ENCODE measurements at regions not wholly inside any gene's neighbourhood (a gene's known extent, or its start where the extent isn't known, plus 50 kb on each side); places are given as distances from the start of the nearest gene placed in this dataset.

DNA sequence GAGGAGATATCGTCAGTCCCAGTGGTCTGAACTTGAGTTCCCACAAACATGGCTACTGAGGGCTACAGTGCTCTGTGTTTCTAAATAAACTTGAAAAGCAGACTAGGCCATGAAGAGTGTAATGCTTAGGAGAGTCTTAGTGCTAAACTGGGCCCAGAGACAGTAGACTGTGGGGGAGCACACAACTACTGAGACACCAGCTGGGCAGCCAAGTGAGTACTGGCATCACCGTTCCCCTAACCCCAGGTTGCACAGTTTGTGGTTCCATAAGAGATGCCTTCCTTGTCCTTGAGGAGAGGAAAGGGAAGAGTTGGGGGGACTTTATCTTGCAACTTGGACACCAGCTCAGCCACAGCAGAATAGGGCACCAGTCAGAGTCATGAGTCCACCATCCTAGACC, 172.1 kb upstream of the DMRTA1 start:
- Mint-ChIP-seq H3K27me3 (no peaks in the 10 kb centered on the region), H3K36me3 (ENCODE audit: insufficient read depth) (no peaks in the 10 kb centered on the region), H3K4me1 (ENCODE audit: low read depth) (no peaks in the 10 kb centered on the region), H3K4me3 (ENCODE audit: low read depth) (no peak overlapping the region), H3K27ac (no peak overlapping the region), H3K9me3 (ENCODE audit: low read depth) (peaks cover 3% of the 10 kb centered on the region)
- no peak for DNase-seq (ENCODE audit: low spot score, unreplicated experiment)
- TF ChIP-seq, protein P1, sequence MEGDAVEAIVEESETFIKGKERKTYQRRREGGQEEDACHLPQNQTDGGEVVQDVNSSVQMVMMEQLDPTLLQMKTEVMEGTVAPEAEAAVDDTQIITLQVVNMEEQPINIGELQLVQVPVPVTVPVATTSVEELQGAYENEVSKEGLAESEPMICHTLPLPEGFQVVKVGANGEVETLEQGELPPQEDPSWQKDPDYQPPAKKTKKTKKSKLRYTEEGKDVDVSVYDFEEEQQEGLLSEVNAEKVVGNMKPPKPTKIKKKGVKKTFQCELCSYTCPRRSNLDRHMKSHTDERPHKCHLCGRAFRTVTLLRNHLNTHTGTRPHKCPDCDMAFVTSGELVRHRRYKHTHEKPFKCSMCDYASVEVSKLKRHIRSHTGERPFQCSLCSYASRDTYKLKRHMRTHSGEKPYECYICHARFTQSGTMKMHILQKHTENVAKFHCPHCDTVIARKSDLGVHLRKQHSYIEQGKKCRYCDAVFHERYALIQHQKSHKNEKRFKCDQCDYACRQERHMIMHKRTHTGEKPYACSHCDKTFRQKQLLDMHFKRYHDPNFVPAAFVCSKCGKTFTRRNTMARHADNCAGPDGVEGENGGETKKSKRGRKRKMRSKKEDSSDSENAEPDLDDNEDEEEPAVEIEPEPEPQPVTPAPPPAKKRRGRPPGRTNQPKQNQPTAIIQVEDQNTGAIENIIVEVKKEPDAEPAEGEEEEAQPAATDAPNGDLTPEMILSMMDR (IDR thresholded peaks at IDR 0.05; ENCODE audit: unreplicated experiment) = no peak

DNA sequence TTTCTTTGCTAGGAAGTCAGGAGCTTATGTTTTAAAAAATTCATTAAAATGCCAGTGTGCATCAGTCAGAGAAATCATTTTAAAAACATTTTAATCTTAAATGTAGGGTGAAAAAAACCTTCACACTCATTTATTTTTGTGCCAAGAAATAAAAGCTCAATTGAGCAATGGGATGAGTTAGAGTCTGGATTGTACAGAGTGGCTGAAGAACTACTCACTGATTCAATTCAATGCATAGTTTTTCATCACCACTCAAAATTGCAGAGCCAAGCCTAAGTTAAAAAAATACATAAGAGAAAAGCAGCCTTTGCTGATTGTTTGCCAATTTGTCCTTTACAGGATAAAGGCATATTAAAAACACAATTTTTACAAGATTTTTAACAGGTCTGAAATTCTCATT, 168.2 kb upstream of the DMRTA1 start:
- Mint-ChIP-seq H3K4me1 (ENCODE audit: low read depth) (no peaks in the 10 kb centered on the region), H3K9me3 (ENCODE audit: low read depth) (peaks cover 1% of the 10 kb centered on the region), H3K4me3 (ENCODE audit: low read depth) (no peak overlapping the region), H3K27ac (no peak overlapping the region), H3K36me3 (ENCODE audit: insufficient read depth) (no peaks in the 10 kb centered on the region), H3K27me3 (no peaks in the 10 kb centered on the region)
- DNase-seq (ENCODE audit: low spot score, unreplicated experiment) = no peak
- TF ChIP-seq, protein P1 (IDR thresholded peaks at IDR 0.05; ENCODE audit: unreplicated experiment) = no peak

DNA sequence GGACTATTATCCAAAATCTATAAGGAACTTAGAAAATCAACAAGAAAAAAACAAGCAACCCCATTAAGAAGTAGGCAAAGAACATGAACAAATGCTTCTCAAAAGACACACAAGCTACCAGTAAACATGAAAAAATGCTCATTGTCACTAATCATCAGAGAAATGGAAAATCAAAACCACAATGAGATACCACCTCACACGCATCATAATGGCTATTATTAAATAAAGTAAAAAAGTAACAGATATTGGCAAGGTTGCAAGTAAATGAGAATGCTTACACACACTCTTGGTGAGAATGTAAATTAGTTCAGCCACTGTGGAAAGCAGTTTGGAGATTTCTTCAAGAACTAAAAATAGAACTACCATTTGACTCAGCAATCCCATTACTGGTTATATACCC, 167.0 kb upstream of the DMRTA1 start:
- DNase-seq (ENCODE audit: low spot score, unreplicated experiment) = no peak
- no peaks in the 10 kb centered on the region for H3K4me1 Mint-ChIP-seq (ENCODE audit: low read depth)
- no peaks in the 10 kb centered on the region for H3K36me3 Mint-ChIP-seq (ENCODE audit: insufficient read depth)
- no peaks in the 10 kb centered on the region for H3K27me3 Mint-ChIP-seq
- H3K9me3 Mint-ChIP-seq (ENCODE audit: low read depth) = no peaks in the 10 kb centered on the region
- TF ChIP-seq, protein P1 (IDR thresholded peaks at IDR 0.05; ENCODE audit: unreplicated experiment) = no peak
- H3K27ac Mint-ChIP-seq = no peak overlapping the region
- H3K4me3 Mint-ChIP-seq (ENCODE audit: low read depth) = no peak overlapping the region

DNA sequence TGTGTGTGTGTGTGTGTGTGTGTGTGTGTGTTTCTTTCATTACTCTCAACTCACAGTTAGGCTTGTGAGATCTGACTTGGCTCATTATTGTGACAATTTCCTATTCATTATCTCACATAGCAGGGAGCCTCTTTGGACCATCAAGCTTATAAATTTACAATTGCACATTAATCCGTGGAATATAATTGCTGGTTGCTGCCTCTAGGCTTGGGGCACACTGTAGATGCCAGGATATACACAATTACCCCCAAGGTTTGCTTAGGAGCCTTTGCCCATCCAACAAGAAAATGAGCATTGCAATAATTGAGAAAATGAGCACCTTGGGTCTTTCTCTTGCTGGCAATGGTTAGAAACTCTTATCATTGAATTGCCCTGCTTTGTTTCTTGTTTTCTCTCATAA, 161.6 kb upstream of the DMRTA1 start:
- DNase-seq (ENCODE audit: low spot score, unreplicated experiment) = no peak
- no peak overlapping the region for H3K27ac Mint-ChIP-seq
- TF ChIP-seq, protein P1 (IDR thresholded peaks at IDR 0.05; ENCODE audit: unreplicated experiment) = no peak

DNA sequence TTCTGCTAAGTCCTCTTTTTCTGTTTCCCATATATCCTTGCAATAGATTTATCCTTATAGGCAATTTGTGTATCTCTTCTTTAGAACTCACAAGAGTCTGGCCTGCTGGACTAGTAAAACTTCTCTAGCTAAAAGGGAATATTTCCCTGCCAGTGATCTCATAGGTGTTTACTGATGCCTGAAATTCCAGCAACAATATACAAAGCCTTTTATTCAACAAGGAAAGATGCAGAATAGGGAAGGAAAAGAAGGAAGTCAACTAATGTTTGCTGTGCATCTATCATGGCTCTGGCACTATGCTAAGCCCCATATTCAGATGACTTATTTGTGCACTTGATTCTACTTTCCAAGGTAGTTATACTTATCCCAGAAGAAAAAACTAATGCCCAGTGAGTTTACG, 160.0 kb upstream of the DMRTA1 start:
- H3K36me3 Mint-ChIP-seq (ENCODE audit: insufficient read depth) = no peaks in the 10 kb centered on the region
- TF ChIP-seq, protein P1 (IDR thresholded peaks at IDR 0.05; ENCODE audit: unreplicated experiment) = no peak
- no peak overlapping the region for H3K27ac Mint-ChIP-seq
- DNase-seq (ENCODE audit: low spot score, unreplicated experiment) = no peak
- no peaks in the 10 kb centered on the region for H3K9me3 Mint-ChIP-seq (ENCODE audit: low read depth)
- H3K4me1 Mint-ChIP-seq (ENCODE audit: low read depth) = no peaks in the 10 kb centered on the region
- peaks cover 5% of the 10 kb centered on the region for H3K27me3 Mint-ChIP-seq
- no peak overlapping the region for H3K4me3 Mint-ChIP-seq (ENCODE audit: low read depth)

More for the DNA sequence above, 161.6 kb upstream of the DMRTA1 start:
- Mint-ChIP-seq H3K36me3 (ENCODE audit: insufficient read depth) (no peaks in the 10 kb centered on the region), H3K4me1 (ENCODE audit: low read depth) (no peaks in the 10 kb centered on the region), H3K9me3 (ENCODE audit: low read depth) (no peaks in the 10 kb centered on the region), H3K27me3 (no peaks in the 10 kb centered on the region), H3K4me3 (ENCODE audit: low read depth) (no peak overlapping the region)

Measured in progenitor cell of endocrine pancreas (in vitro differentiated cells).